Adipocyte (in vitro differentiated cells): ENCODE measurements at regions not wholly inside any gene's neighbourhood (a gene's known extent, or its start where the extent isn't known, plus 50 kb on each side); places are given as distances from the start of the nearest gene placed in this dataset.
A peak's percentile ranks its signal among the peaks of the same experiment; 100 is the strongest.

Source experiments
- DNase-seq: peaks from one replicate; pipeline ENCODE4 v3.0.0-alpha.2; 2015; ENCODE audit warnings: low read depth
- H3K27me3 ChIP-seq: replicated peaks from 2 replicates; pipeline ENCODE4 v1.7.0; 2013; ENCODE audit warnings: mild to moderate bottlenecking, low read length, moderate library complexity; ENCODE audit not compliant: control insufficient read depth, insufficient read depth
- H3K36me3 ChIP-seq: 2 replicates; pipeline ENCODE4 v1.7.0; 2013; ENCODE audit warnings: low read length, mild to moderate bottlenecking, moderate library complexity; ENCODE audit not compliant: control insufficient read depth, insufficient read depth, severe bottlenecking
- H3K4me1 ChIP-seq: 2 replicates; pipeline ENCODE4 v1.7.0; 2013; ENCODE audit warnings: mild to moderate bottlenecking, low read length, moderate library complexity; ENCODE audit not compliant: control insufficient read depth, insufficient read depth
- H3K4me3 ChIP-seq: 2 replicates; pipeline ENCODE4 v1.7.0; 2013; ENCODE audit warnings: mild to moderate bottlenecking, low read length, moderate library complexity
- H3K9ac ChIP-seq: 2 replicates; pipeline ENCODE4 v1.7.0; 2013; ENCODE audit warnings: mild to moderate bottlenecking, low read length, moderate library complexity
- H3K9me3 ChIP-seq: 2 replicates; pipeline ENCODE4 v1.7.0; 2013; ENCODE audit warnings: mild to moderate bottlenecking, low read length, moderate library complexity; ENCODE audit not compliant: control insufficient read depth

GRCh38 chr11:129290966-129291365, 84.7 kb upstream of the BARX2 start:
- Histone ChIP-seq H3K36me3 (no peaks in the 10 kb centered on the region), H3K9ac (no peak overlapping the region)

GRCh38 chr11:129289350-129290040, 86.2 kb upstream of the BARX2 start:
- Histone ChIP-seq H3K9ac (no peak overlapping the region), H3K4me3 (no peak overlapping the region), H3K36me3 (no peaks in the 10 kb centered on the region), H3K4me1 (peaks cover 25% of the 10 kb centered on the region), H3K27me3 (peaks cover 13% of the 10 kb centered on the region), H3K9me3 (no peaks in the 10 kb centered on the region)
- no peak for DNase-seq

More at GRCh38 chr11:129290966-129291365, 84.7 kb upstream of the BARX2 start:
- Histone ChIP-seq H3K27me3 (peaks cover 13% of the 10 kb centered on the region), H3K4me3 (no peak overlapping the region), H3K9me3 (no peaks in the 10 kb centered on the region), H3K4me1 (peaks cover 16% of the 10 kb centered on the region)
- DNase-seq, result no peak

- H3K9ac ChIP-seq, result no peak overlapping the region
- peaks cover 13% of the 10 kb centered on the region for H3K27me3 ChIP-seq
- no peak for DNase-seq
- no peaks in the 10 kb centered on the region for H3K9me3 ChIP-seq
- H3K4me1 ChIP-seq, result peaks cover 28% of the 10 kb centered on the region
- H3K36me3 ChIP-seq, result no peaks in the 10 kb centered on the region
- no peak overlapping the region for H3K4me3 ChIP-seq
Observed at GRCh38 chr11:129287920-129288319, 87.7 kb upstream of the BARX2 start.

GRCh38 chr11:129286813-129287212, 88.8 kb upstream of the BARX2 start:
- no peak overlapping the region for H3K9ac ChIP-seq
- peaks cover 13% of the 10 kb centered on the region for H3K27me3 ChIP-seq
- no peak overlapping the region for H3K4me3 ChIP-seq
- no peaks in the 10 kb centered on the region for H3K9me3 ChIP-seq
- peaks cover 34% of the 10 kb centered on the region for H3K4me1 ChIP-seq
- no peak for DNase-seq
- no peaks in the 10 kb centered on the region for H3K36me3 ChIP-seq

GRCh38 chr11:129285402-129285786, 90.3 kb upstream of the BARX2 start:
- Histone ChIP-seq H3K9me3 (no peaks in the 10 kb centered on the region), H3K4me1 (peaks cover 46% of the 10 kb centered on the region), H3K9ac (no peak overlapping the region), H3K4me3 (no peak overlapping the region), H3K36me3 (no peaks in the 10 kb centered on the region), H3K27me3 (peaks cover 12% of the 10 kb centered on the region)
- DNase-seq, result no peak

- H3K27me3 ChIP-seq, result no peaks in the 10 kb centered on the region
Observed at GRCh38 chr11:129283141-129283540, 91.0 kb upstream of the ARHGAP32 start.

GRCh38 chr11:129282634-129283033, 90.5 kb upstream of the ARHGAP32 start:
- no peak overlapping the region for H3K9ac ChIP-seq
- DNase-seq, result no peak
- H3K27me3 ChIP-seq, result no peaks in the 10 kb centered on the region

More at GRCh38 chr11:129283141-129283540, 91.0 kb upstream of the ARHGAP32 start:
- Histone ChIP-seq H3K4me3 (no peak overlapping the region), H3K4me1 (peaks cover 53% of the 10 kb centered on the region), H3K9ac (no peak overlapping the region), H3K36me3 (no peaks in the 10 kb centered on the region), H3K9me3 (no peaks in the 10 kb centered on the region)
- DNase-seq, result no peak

GRCh38 chr11:129281471-129282415, 89.6 kb upstream of the ARHGAP32 start:
- no peak overlapping the region for H3K4me3 ChIP-seq
- no peaks in the 10 kb centered on the region for H3K36me3 ChIP-seq
- no peak for DNase-seq
- peaks cover 46% of the 10 kb centered on the region for H3K4me1 ChIP-seq
- H3K9ac ChIP-seq, result peak overlapping the region; percentile 2
- H3K27me3 ChIP-seq, result no peaks in the 10 kb centered on the region
- no peaks in the 10 kb centered on the region for H3K9me3 ChIP-seq

More at GRCh38 chr11:129282634-129283033, 90.5 kb upstream of the ARHGAP32 start:
- Histone ChIP-seq H3K36me3 (no peaks in the 10 kb centered on the region), H3K9me3 (no peaks in the 10 kb centered on the region), H3K4me3 (no peak overlapping the region), H3K4me1 (peaks cover 51% of the 10 kb centered on the region)

- no peaks in the 10 kb centered on the region for H3K9me3 ChIP-seq
- no peak for DNase-seq
- H3K36me3 ChIP-seq, result no peaks in the 10 kb centered on the region
- H3K9ac ChIP-seq, result peak overlapping the region; percentile 79
- peak overlapping the region; percentile 82 for H3K4me3 ChIP-seq
- no peaks in the 10 kb centered on the region for H3K27me3 ChIP-seq
- H3K4me1 ChIP-seq, result peaks cover 44% of the 10 kb centered on the region
Observed at GRCh38 chr11:129280027-129280811, 88.1 kb upstream of the ARHGAP32 start.

GRCh38 chr11:129279326-129280026, 87.4 kb upstream of the ARHGAP32 start:
- Histone ChIP-seq H3K4me1 (peaks cover 39% of the 10 kb centered on the region), H3K27me3 (no peaks in the 10 kb centered on the region), H3K36me3 (no peaks in the 10 kb centered on the region), H3K4me3 (peak overlapping the region; percentile 82), H3K9me3 (no peaks in the 10 kb centered on the region), H3K9ac (peak overlapping the region; percentile 79)
- DNase-seq, result peak; percentile 94
